Panc1 (cell line): ENCODE measurements at regions not wholly inside any gene's neighbourhood (a gene's known extent, or its start where the extent isn't known, plus 50 kb on each side); places are given as distances from the start of the nearest gene placed in this dataset.

Experiments used
- ATAC-seq: fragments of 200-7000 bp; cut with Tn5 transposase; 2 replicates; pipeline ENCODE4 v1.9.1; 2020; ENCODE audit warnings: mild to moderate bottlenecking, moderate library complexity
- BruUV-seq: library from RNA; stranded (reverse); fragments of 400-500 nt; replicated peaks from 2 replicates; lab custom pipeline; 2021; lab: Mats Ljungman, UMichigan
- CTCF ChIA-PET: fragments of 300-600 bp; sonication (Branson Sonifier 250); formaldehyde crosslinking; loops from one replicate; lab custom pipeline; 2022; ENCODE audit warnings: antibody characterized with exemption; lab: Charles Lee
- POLR2A ChIA-PET: fragments of 300-600 bp; sonication (Branson Sonifier 250); formaldehyde crosslinking; loops from one replicate; lab custom pipeline; 2022; ENCODE audit warnings: antibody characterized with exemption; lab: Charles Lee
- DNase-seq: peaks from one replicate; pipeline ENCODE4 v3.0.0-alpha.2; 2010; ENCODE audit warnings: low read depth, low spot score
- H3K27ac ChIP-seq: 2 replicates; pipeline ENCODE4 v1.5.1; 2011; ENCODE audit warnings: mild to moderate bottlenecking, low read length, inconsistent platforms
- H3K27me3 ChIP-seq: fragments of 200-500 bp; sonication (Bioruptor generic); 2 replicates; pipeline ENCODE4 v1.6.0; 2014; ENCODE audit warnings: low read length, inconsistent platforms; ENCODE audit not compliant: control insufficient read depth, insufficient read depth
- H3K36me3 ChIP-seq: fragments of 200-500 bp; sonication (Bioruptor generic); 2 replicates; pipeline ENCODE4 v1.5.1; 2014; ENCODE audit warnings: inconsistent platforms, mild to moderate bottlenecking, low read length, moderate library complexity; ENCODE audit not compliant: control insufficient read depth, insufficient read depth
- H3K4me1 ChIP-seq: 2 replicates; pipeline ENCODE4 v1.5.1; 2011; ENCODE audit warnings: inconsistent platforms, mild to moderate bottlenecking, low read length, moderate library complexity; ENCODE audit not compliant: control insufficient read depth, insufficient read depth
- H3K4me3 ChIP-seq, 2 experiments: 2 replicates each; pipeline ENCODE4 v1.5.1; 2011 to 2012; ENCODE audit warnings: low read depth in 2 of 2, low read length in 2 of 2, mild to moderate bottlenecking in 2 of 2, inconsistent platforms in 1 of 2, moderate library complexity in 1 of 2
- H3K9me3 ChIP-seq: fragments of 200-500 bp; sonication (Bioruptor generic); 2 replicates; pipeline ENCODE4 v1.5.1; 2014; ENCODE audit warnings: low read depth, mild to moderate bottlenecking, inconsistent platforms, low read length, moderate library complexity; ENCODE audit not compliant: control insufficient read depth, insufficient read depth
- CTCF ChIP-seq: fragments of 450-650 bp; IDR thresholded peaks from 2 replicates; pipeline ENCODE4 v1.5.1; 2017; ENCODE audit warnings: mild to moderate bottlenecking
- POLR2AphosphoS5 ChIP-seq: IDR thresholded peaks from 2 replicates; pipeline ENCODE4 v1.6.1; 2012; ENCODE audit warnings: mild to moderate bottlenecking, low read depth, low read length, moderate library complexity
- SIN3A ChIP-seq: IDR thresholded peaks from 2 replicates; pipeline ENCODE4 v1.6.1; 2012; ENCODE audit warnings: low read depth, mild to moderate bottlenecking, low read length, moderate library complexity, borderline replicate concordance; ENCODE audit not compliant: insufficient read depth
- TCF7L2 ChIP-seq: IDR thresholded peaks from 2 replicates; pipeline ENCODE4 v1.6.1; 2011; ENCODE audit warnings: mild to moderate bottlenecking, low read depth, low read length, inconsistent platforms
- in situ Hi-C: cut with HindIII; loops from 2 replicates; pipeline ENCODE4 v1.10.0; 2016; ENCODE audit warnings: low sequenced_read_pairs, low pct_unique_long_range_greater_than_20kb
- intact Hi-C: fragments of 100-400 bp; cut with micrococcal nuclease; formaldehyde crosslinking; loops from one replicate; pipeline ENCODE4 v1.10.0; 2022; ENCODE audit not compliant: unreplicated experiment
- TF ChIP-seq, protein P1 (sequence below), 2 experiments: IDR thresholded peaks; 2 replicates each; pipeline ENCODE4 v1.6.1; 2011 to 2012; ENCODE audit warnings: low read depth in 2 of 2, control low read depth in 1 of 2, low read length in 1 of 2, mild to moderate bottlenecking in 1 of 2, moderate library complexity in 1 of 2; ENCODE audit not compliant: insufficient read depth in 1 of 2

DNA sequence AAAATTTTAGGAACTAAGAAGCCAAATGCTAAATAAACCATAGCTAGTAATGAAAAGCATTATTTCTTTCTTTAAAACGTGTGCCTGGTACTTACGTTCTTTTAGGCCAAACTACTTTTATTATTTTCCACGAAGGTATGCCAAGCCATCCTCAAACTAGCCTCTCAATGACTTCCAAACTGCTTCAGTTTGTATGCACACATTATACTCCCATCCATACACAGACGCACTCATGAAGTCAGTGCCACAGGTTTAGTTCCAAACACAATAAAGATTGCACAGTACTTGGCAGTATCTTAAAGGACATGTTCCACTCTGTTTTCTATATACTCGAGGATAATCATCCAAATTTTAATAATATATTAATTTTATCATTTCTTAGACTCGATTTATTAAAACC lies 609.2 kb upstream of the ZNF385D start:
- intact Hi-C loops (no loop called here), in situ Hi-C loops (no loop called here)
- Histone ChIP-seq H3K4me3 (no peak overlapping the region), H3K27ac (no peak overlapping the region), H3K4me1 (no peaks in the 10 kb centered on the region), H3K27me3 (no peaks in the 10 kb centered on the region), H3K36me3 (no peaks in the 10 kb centered on the region), H3K9me3 (no peaks in the 10 kb centered on the region)
- POLR2A ChIA-PET, result no interaction called here
- TF ChIP-seq CTCF, result no peak
- DNase-seq (no peak), ATAC-seq (no peak)
- no TSS peak for BruUV-seq
- CTCF ChIA-PET, result no interaction called here

- H3K36me3 ChIP-seq, result no peaks in the 10 kb centered on the region
- no peak for TF ChIP-seq CTCF
- TF ChIP-seq TCF7L2, result no peak
- TF ChIP-seq, protein P1, sequence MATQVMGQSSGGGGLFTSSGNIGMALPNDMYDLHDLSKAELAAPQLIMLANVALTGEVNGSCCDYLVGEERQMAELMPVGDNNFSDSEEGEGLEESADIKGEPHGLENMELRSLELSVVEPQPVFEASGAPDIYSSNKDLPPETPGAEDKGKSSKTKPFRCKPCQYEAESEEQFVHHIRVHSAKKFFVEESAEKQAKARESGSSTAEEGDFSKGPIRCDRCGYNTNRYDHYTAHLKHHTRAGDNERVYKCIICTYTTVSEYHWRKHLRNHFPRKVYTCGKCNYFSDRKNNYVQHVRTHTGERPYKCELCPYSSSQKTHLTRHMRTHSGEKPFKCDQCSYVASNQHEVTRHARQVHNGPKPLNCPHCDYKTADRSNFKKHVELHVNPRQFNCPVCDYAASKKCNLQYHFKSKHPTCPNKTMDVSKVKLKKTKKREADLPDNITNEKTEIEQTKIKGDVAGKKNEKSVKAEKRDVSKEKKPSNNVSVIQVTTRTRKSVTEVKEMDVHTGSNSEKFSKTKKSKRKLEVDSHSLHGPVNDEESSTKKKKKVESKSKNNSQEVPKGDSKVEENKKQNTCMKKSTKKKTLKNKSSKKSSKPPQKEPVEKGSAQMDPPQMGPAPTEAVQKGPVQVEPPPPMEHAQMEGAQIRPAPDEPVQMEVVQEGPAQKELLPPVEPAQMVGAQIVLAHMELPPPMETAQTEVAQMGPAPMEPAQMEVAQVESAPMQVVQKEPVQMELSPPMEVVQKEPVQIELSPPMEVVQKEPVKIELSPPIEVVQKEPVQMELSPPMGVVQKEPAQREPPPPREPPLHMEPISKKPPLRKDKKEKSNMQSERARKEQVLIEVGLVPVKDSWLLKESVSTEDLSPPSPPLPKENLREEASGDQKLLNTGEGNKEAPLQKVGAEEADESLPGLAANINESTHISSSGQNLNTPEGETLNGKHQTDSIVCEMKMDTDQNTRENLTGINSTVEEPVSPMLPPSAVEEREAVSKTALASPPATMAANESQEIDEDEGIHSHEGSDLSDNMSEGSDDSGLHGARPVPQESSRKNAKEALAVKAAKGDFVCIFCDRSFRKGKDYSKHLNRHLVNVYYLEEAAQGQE (IDR thresholded peaks at IDR 0.05; ENCODE audit: insufficient read depth in 1 of 2, low read depth in 2 of 2, low read length in 1 of 2), result no peak
- no peak for TF ChIP-seq POLR2AphosphoS5
- no peak for TF ChIP-seq SIN3A
- no peak for DNase-seq
- in situ Hi-C loops, result no loop called here
- intact Hi-C loops, result no loop called here
- no peaks in the 10 kb centered on the region for H3K4me1 ChIP-seq
- ATAC-seq, result no peak
- H3K9me3 ChIP-seq, result no peaks in the 10 kb centered on the region
- H3K27ac ChIP-seq, result no peak overlapping the region
- no peak overlapping the region for H3K4me3 ChIP-seq
- ChIA-PET CTCF (no interaction called here), POLR2A (no interaction called here)
- no TSS peak for BruUV-seq
- H3K27me3 ChIP-seq, result no peaks in the 10 kb centered on the region
Observed at GRCh38 chr3:22360970-22361369, 610.0 kb upstream of the ZNF385D start.

DNA sequence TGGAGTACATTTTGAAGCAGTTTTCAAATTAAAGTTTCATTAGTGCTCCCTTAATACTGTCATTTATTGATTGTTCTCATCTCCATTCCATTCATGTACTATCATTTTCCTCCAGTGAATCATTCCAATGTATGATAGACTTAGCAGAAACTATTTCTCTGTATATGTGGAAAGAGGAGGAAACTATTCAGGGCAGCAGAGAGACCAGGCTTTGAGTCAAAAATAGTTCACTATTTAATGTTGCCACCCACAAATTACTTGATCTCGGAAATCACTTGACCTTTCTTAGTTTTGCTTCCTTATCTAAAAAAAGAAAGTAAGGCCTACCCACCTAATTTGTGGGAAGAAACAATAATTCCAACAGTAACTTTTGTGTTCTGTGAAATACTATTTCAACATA lies 610.5 kb upstream of the ZNF385D start:
- TF ChIP-seq TCF7L2, result no peak
- no peak for TF ChIP-seq CTCF
- TF ChIP-seq, protein P1 (IDR thresholded peaks at IDR 0.05; ENCODE audit: insufficient read depth in 1 of 2, low read depth in 2 of 2, low read length in 1 of 2), result no peak
- no peak for TF ChIP-seq SIN3A
- no peak for TF ChIP-seq POLR2AphosphoS5
- Histone ChIP-seq H3K36me3 (no peaks in the 10 kb centered on the region), H3K27ac (no peak overlapping the region), H3K4me3 (no peak overlapping the region), H3K9me3 (no peaks in the 10 kb centered on the region), H3K4me1 (no peaks in the 10 kb centered on the region), H3K27me3 (no peaks in the 10 kb centered on the region)
- intact Hi-C loops, result no loop called here
- BruUV-seq, result no TSS peak
- DNase-seq (no peak), ATAC-seq (no peak)
- CTCF ChIA-PET, result no interaction called here
- POLR2A ChIA-PET, result no interaction called here
- in situ Hi-C loops, result no loop called here
